GM23338 (cell line): ENCODE measurements at regions not wholly inside any gene's neighbourhood (a gene's known extent, or its start where the extent isn't known, plus 50 kb on each side); places are given as distances from the start of the nearest gene placed in this dataset.

Experiments
- ATAC-seq: fragments of 200-7000 bp; cut with Tn5 transposase; 3 replicates; pipeline ENCODE4 v1.9.1; 2020
- DNase-seq: peaks from one replicate; pipeline ENCODE4 v3.0.0-alpha.2; 2015; ENCODE audit warnings: low spot score
- H2AFZ ChIP-seq: fragments of 200-600 bp; sonication (generic); 2 replicates; pipeline ENCODE4 v1.8.0; 2016; ENCODE audit warnings: antibody characterized with exemption, mild to moderate bottlenecking, moderate library complexity
- H3F3A ChIP-seq: fragments of 200-600 bp; sonication (generic); replicated peaks from 2 replicates; pipeline ENCODE4 v1.8.0; 2017; ENCODE audit warnings: antibody characterized with exemption, mixed run types, low read depth
- H3K27ac ChIP-seq: fragments of 200-600 bp; sonication (generic); 2 replicates; pipeline ENCODE4 v1.6.1; 2016; ENCODE audit warnings: low read depth
- H3K27me3 ChIP-seq: fragments of 200-600 bp; sonication (generic); 2 replicates; pipeline ENCODE4 v1.8.0; 2016; ENCODE audit warnings: mild to moderate bottlenecking, mixed run types, moderate library complexity; ENCODE audit not compliant: insufficient read depth
- H3K36me3 ChIP-seq: fragments of 200-600 bp; sonication (generic); 2 replicates; pipeline ENCODE4 v1.8.0; 2016; ENCODE audit warnings: mild to moderate bottlenecking; ENCODE audit not compliant: insufficient read depth
- H3K4me1 ChIP-seq: fragments of 200-600 bp; sonication (generic); 2 replicates; pipeline ENCODE4 v1.8.0; 2016; ENCODE audit warnings: mild to moderate bottlenecking, moderate library complexity; ENCODE audit not compliant: insufficient read depth
- H3K4me2 ChIP-seq: fragments of 200-600 bp; sonication (generic); 2 replicates; pipeline ENCODE4 v1.7.1; 2017; ENCODE audit warnings: mixed run types
- H3K4me3 ChIP-seq: fragments of 200-600 bp; sonication (generic); 2 replicates; pipeline ENCODE4 v1.6.1; 2016; ENCODE audit warnings: mixed run types
- H3K79me2 ChIP-seq: fragments of 200-600 bp; sonication (generic); replicated peaks from 2 replicates; pipeline ENCODE4 v1.8.0; 2017; ENCODE audit warnings: mild to moderate bottlenecking; ENCODE audit not compliant: insufficient read depth
- H3K9me2 ChIP-seq: fragments of 200-600 bp; sonication (generic); 2 replicates; pipeline ENCODE4 v1.8.0; 2017; ENCODE audit not compliant: insufficient read depth
- H4K20me1 ChIP-seq: fragments of 200-600 bp; sonication (generic); replicated peaks from 2 replicates; pipeline ENCODE4 v1.8.0; 2017; ENCODE audit warnings: mild to moderate bottlenecking; ENCODE audit not compliant: insufficient read depth
- H3K27ac Mint-ChIP-seq: 2 replicates; pipeline ENCODE4 v1.8.0; 2020; ENCODE audit warnings: inconsistent platforms, mild to moderate bottlenecking, moderate library complexity, mixed read lengths
- H3K27me3 Mint-ChIP-seq: 3 replicates; pipeline ENCODE4 v1.8.0; 2022; ENCODE audit warnings: low read depth, mild to moderate bottlenecking, moderate library complexity, mixed read lengths, inconsistent platforms; ENCODE audit not compliant: insufficient read depth, poor library complexity
- H3K36me3 Mint-ChIP-seq: 3 replicates; pipeline ENCODE4 v1.8.0; 2021; ENCODE audit warnings: low read depth, mild to moderate bottlenecking, inconsistent platforms, moderate library complexity, mixed read lengths
- H3K4me1 Mint-ChIP-seq: 3 replicates; pipeline ENCODE4 v1.8.0; 2020; ENCODE audit warnings: mild to moderate bottlenecking, inconsistent platforms, mixed read lengths
- H3K4me3 Mint-ChIP-seq: 3 replicates; pipeline ENCODE4 v1.8.0; 2021; ENCODE audit warnings: moderate library complexity, mild to moderate bottlenecking, inconsistent platforms, mixed read lengths
- H3K9me3 Mint-ChIP-seq: 3 replicates; pipeline ENCODE4 v1.8.0; 2020; ENCODE audit warnings: moderate library complexity, mild to moderate bottlenecking, inconsistent platforms, mixed read lengths
- CREB1 ChIP-seq: fragments of 250-450 bp; sonication (Bioruptor Pico); IDR thresholded peaks from 2 replicates; pipeline ENCODE4 v1.5.0; 2020; ENCODE audit warnings: low read depth, mild to moderate bottlenecking, moderate library complexity
- EZH2 ChIP-seq: fragments of 200-600 bp; sonication (generic); IDR thresholded peaks from one replicate; pipeline ENCODE4 v1.8.0; 2017; ENCODE audit warnings: antibody characterized with exemption, mild to moderate bottlenecking, low read depth; ENCODE audit not compliant: unreplicated experiment
- EZH2phosphoT487 ChIP-seq: fragments of 200-600 bp; sonication (generic); IDR thresholded peaks from one replicate; pipeline ENCODE4 v1.8.1; 2018; ENCODE audit warnings: antibody characterized with exemption; ENCODE audit not compliant: unreplicated experiment
- JUNB ChIP-seq: IDR thresholded peaks from one replicate; pipeline ENCODE4 v1.6.1; 2016; ENCODE audit warnings: antibody characterized with exemption; ENCODE audit not compliant: unreplicated experiment
- POLR2AphosphoS5 ChIP-seq: IDR thresholded peaks from 2 replicates; pipeline ENCODE4 v1.6.1; 2016; ENCODE audit warnings: antibody characterized with exemption, low read depth
- STAT1 ChIP-seq: IDR thresholded peaks from one replicate; pipeline ENCODE4 v1.6.1; 2016; ENCODE audit warnings: antibody characterized with exemption; ENCODE audit not compliant: unreplicated experiment
- ZNF114 ChIP-seq: fragments of 250-450 bp; sonication (Bioruptor Pico); IDR thresholded peaks from 2 replicates; pipeline ENCODE4 v1.5.0; 2020; ENCODE audit warnings: mild to moderate bottlenecking, moderate library complexity
- ZNF331 ChIP-seq: fragments of 250-450 bp; sonication (Bioruptor Pico); IDR thresholded peaks from 2 replicates; pipeline ENCODE4 v1.5.0; 2020; ENCODE audit warnings: low read depth, mild to moderate bottlenecking, moderate library complexity
- TF ChIP-seq, protein P1 (sequence below): IDR thresholded peaks from 2 replicates; pipeline ENCODE4 v1.6.1; 2016; ENCODE audit warnings: antibody characterized with exemption
- TF ChIP-seq, protein P2 (sequence below): IDR thresholded peaks from one replicate; pipeline ENCODE4 v1.6.1; 2018; ENCODE audit warnings: antibody characterized with exemption; ENCODE audit not compliant: unreplicated experiment
- TF ChIP-seq, protein P3 (sequence below): fragments of 250-450 bp; sonication (Bioruptor Pico); IDR thresholded peaks from 2 replicates; pipeline ENCODE4 v1.5.0; 2020; ENCODE audit warnings: mild to moderate bottlenecking, moderate library complexity

DNA sequence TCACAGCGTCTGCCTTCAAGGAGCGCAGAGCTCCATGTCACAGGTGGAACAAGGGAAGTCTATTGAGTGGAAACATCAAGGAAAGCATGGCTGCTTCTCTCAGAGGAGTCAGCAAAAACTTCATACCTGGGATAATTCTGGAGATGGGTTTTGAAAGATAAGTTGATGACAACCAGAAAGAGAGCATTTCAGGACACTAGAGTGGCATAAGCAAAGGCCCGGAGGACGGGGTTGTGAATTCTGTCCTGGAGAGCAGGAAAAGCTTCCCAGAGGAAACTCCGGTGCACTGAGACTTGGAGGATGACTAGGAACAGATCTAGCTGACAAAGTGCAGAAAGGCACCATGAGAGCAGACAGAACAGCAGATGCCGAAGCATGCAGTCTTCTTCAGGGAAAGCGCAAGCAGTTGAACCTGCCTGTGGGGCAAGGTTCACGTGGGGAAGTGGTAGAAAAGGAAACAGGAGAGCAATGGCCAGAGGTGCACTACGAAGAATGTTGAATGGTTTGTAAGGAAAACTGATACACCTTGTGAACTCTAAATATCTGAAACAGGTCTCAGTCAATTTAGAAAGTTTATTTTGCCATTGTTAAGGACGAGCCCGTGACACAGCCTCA is 222.9 kb downstream of the PLPP3 start:
- no peaks in the 10 kb centered on the region for H3K4me1 Mint-ChIP-seq
- H3F3A ChIP-seq, result no peaks in the 10 kb centered on the region
- H3K27ac ChIP-seq, result no peak overlapping the region
- H3K36me3 ChIP-seq, result no peaks in the 10 kb centered on the region
- H3K4me1 ChIP-seq, result no peaks in the 10 kb centered on the region
- no peaks in the 10 kb centered on the region for H3K9me3 Mint-ChIP-seq
- H3K79me2 ChIP-seq, result no peaks in the 10 kb centered on the region
- peaks cover 9% of the 10 kb centered on the region; the same call in 1 of the 2 replicates for H3K9me2 ChIP-seq
- TF ChIP-seq JUNB (no peak), STAT1 (no peak), EZH2phosphoT487 (no peak), ZNF114 (CRISPR knock-in tag) (no peak), EZH2 (no peak), CREB1 (CRISPR knock-in tag) (no peak)
- TF ChIP-seq, protein P1, sequence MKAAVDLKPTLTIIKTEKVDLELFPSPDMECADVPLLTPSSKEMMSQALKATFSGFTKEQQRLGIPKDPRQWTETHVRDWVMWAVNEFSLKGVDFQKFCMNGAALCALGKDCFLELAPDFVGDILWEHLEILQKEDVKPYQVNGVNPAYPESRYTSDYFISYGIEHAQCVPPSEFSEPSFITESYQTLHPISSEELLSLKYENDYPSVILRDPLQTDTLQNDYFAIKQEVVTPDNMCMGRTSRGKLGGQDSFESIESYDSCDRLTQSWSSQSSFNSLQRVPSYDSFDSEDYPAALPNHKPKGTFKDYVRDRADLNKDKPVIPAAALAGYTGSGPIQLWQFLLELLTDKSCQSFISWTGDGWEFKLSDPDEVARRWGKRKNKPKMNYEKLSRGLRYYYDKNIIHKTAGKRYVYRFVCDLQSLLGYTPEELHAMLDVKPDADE, result no peak
- no peak overlapping the region for H3K4me2 ChIP-seq
- no peak overlapping the region for H3K27ac Mint-ChIP-seq
- H3K36me3 Mint-ChIP-seq, result no peaks in the 10 kb centered on the region
- ATAC-seq (no peak), DNase-seq (no peak)
- H3K27me3 ChIP-seq, result no peaks in the 10 kb centered on the region
- no peaks in the 10 kb centered on the region for H4K20me1 ChIP-seq
- no peak overlapping the region for H3K4me3 ChIP-seq
- no peak overlapping the region for H2AFZ ChIP-seq
- H3K27me3 Mint-ChIP-seq, result no peaks in the 10 kb centered on the region
- no peak overlapping the region for H3K4me3 Mint-ChIP-seq

DNA sequence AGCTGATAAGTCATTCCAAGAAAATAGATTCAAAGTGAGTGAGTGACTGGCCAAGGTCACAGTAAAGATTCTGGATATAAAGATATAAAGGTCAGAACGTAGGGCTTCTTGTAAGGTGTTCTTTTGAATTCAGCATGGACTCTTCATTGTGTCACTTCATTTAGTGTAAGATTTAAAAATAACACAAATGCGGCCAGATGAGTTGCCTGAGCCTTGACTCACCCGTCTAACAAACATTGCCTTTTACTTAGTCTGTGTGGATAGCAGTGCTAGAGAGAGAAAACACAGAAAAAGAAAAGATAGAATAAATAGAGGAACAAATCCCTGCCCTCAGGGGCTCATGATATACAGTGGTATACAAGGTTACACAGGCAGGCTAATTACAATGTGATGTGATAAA is 223.4 kb downstream of the PLPP3 start:
- no peak for ATAC-seq
- H2AFZ ChIP-seq, result no peak overlapping the region
- no peak overlapping the region for H3K4me2 ChIP-seq
- H3K4me3 ChIP-seq, result no peak overlapping the region
- H3K27me3 ChIP-seq, result no peaks in the 10 kb centered on the region
- H3K36me3 Mint-ChIP-seq, result no peaks in the 10 kb centered on the region
- no peaks in the 10 kb centered on the region for H3K27me3 Mint-ChIP-seq
- no peak for DNase-seq
- H4K20me1 ChIP-seq, result no peaks in the 10 kb centered on the region
- H3K4me1 Mint-ChIP-seq, result no peaks in the 10 kb centered on the region
- no peaks in the 10 kb centered on the region for H3K9me3 Mint-ChIP-seq
- H3K27ac ChIP-seq, result no peak overlapping the region
- H3K9me2 ChIP-seq, result peaks cover 6% of the 10 kb centered on the region; the same call in 1 of the 2 replicates
- no peak overlapping the region for H3K27ac Mint-ChIP-seq
- H3K79me2 ChIP-seq, result no peaks in the 10 kb centered on the region
- H3K36me3 ChIP-seq, result no peaks in the 10 kb centered on the region
- H3F3A ChIP-seq, result no peaks in the 10 kb centered on the region
- H3K4me3 Mint-ChIP-seq, result no peak overlapping the region
- no peaks in the 10 kb centered on the region for H3K4me1 ChIP-seq
- TF ChIP-seq POLR2AphosphoS5 (no peak), JUNB (no peak), EZH2 (no peak), ZNF331 (CRISPR knock-in tag) (no peak), EZH2phosphoT487 (no peak), CREB1 (CRISPR knock-in tag) (no peak)
- TF ChIP-seq, protein P2, sequence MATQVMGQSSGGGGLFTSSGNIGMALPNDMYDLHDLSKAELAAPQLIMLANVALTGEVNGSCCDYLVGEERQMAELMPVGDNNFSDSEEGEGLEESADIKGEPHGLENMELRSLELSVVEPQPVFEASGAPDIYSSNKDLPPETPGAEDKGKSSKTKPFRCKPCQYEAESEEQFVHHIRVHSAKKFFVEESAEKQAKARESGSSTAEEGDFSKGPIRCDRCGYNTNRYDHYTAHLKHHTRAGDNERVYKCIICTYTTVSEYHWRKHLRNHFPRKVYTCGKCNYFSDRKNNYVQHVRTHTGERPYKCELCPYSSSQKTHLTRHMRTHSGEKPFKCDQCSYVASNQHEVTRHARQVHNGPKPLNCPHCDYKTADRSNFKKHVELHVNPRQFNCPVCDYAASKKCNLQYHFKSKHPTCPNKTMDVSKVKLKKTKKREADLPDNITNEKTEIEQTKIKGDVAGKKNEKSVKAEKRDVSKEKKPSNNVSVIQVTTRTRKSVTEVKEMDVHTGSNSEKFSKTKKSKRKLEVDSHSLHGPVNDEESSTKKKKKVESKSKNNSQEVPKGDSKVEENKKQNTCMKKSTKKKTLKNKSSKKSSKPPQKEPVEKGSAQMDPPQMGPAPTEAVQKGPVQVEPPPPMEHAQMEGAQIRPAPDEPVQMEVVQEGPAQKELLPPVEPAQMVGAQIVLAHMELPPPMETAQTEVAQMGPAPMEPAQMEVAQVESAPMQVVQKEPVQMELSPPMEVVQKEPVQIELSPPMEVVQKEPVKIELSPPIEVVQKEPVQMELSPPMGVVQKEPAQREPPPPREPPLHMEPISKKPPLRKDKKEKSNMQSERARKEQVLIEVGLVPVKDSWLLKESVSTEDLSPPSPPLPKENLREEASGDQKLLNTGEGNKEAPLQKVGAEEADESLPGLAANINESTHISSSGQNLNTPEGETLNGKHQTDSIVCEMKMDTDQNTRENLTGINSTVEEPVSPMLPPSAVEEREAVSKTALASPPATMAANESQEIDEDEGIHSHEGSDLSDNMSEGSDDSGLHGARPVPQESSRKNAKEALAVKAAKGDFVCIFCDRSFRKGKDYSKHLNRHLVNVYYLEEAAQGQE, result no peak
- TF ChIP-seq, protein P3, sequence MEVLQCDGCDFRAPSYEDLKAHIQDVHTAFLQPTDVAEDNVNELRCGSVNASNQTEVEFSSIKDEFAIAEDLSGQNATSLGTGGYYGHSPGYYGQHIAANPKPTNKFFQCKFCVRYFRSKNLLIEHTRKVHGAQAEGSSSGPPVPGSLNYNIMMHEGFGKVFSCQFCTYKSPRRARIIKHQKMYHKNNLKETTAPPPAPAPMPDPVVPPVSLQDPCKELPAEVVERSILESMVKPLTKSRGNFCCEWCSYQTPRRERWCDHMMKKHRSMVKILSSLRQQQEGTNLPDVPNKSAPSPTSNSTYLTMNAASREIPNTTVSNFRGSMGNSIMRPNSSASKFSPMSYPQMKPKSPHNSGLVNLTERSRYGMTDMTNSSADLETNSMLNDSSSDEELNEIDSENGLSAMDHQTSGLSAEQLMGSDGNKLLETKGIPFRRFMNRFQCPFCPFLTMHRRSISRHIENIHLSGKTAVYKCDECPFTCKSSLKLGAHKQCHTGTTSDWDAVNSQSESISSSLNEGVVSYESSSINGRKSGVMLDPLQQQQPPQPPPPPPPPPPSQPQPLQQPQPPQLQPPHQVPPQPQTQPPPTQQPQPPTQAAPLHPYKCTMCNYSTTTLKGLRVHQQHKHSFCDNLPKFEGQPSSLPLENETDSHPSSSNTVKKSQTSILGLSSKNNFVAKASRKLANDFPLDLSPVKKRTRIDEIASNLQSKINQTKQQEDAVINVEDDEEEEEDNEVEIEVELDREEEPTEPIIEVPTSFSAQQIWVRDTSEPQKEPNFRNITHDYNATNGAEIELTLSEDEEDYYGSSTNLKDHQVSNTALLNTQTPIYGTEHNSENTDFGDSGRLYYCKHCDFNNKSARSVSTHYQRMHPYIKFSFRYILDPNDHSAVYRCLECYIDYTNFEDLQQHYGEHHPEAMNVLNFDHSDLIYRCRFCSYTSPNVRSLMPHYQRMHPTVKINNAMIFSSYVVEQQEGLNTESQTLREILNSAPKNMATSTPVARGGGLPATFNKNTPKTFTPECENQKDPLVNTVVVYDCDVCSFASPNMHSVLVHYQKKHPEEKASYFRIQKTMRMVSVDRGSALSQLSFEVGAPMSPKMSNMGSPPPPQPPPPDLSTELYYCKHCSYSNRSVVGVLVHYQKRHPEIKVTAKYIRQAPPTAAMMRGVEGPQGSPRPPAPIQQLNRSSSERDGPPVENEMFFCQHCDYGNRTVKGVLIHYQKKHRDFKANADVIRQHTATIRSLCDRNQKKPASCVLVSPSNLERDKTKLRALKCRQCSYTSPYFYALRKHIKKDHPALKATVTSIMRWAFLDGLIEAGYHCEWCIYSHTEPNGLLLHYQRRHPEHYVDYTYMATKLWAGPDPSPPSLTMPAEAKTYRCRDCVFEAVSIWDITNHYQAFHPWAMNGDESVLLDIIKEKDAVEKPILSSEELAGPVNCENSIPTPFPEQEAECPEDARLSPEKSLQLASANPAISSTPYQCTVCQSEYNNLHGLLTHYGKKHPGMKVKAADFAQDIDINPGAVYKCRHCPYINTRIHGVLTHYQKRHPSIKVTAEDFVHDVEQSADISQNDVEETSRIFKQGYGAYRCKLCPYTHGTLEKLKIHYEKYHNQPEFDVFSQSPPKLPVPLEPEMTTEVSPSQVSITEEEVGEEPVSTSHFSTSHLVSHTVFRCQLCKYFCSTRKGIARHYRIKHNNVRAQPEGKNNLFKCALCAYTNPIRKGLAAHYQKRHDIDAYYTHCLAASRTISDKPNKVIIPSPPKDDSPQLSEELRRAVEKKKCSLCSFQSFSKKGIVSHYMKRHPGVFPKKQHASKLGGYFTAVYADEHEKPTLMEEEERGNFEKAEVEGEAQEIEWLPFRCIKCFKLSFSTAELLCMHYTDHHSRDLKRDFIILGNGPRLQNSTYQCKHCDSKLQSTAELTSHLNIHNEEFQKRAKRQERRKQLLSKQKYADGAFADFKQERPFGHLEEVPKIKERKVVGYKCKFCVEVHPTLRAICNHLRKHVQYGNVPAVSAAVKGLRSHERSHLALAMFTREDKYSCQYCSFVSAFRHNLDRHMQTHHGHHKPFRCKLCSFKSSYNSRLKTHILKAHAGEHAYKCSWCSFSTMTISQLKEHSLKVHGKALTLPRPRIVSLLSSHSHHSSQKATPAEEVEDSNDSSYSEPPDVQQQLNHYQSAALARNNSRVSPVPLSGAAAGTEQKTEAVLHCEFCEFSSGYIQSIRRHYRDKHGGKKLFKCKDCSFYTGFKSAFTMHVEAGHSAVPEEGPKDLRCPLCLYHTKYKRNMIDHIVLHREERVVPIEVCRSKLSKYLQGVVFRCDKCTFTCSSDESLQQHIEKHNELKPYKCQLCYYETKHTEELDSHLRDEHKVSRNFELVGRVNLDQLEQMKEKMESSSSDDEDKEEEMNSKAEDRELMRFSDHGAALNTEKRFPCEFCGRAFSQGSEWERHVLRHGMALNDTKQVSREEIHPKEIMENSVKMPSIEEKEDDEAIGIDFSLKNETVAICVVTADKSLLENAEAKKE (CRISPR knock-in tag), result no peak
